Activated T-cell treated with anti-CD3 and anti-CD28 coated beads, Interleukin-2, amount 50 U/mL, for 24 hours (primary cell): ENCODE measurements at regions not wholly inside any gene's neighbourhood (a gene's known extent, or its start where the extent isn't known, plus 50 kb on each side); places are given as distances from the start of the nearest gene placed in this dataset.

ENCODE experiments used
- DNase-seq: peaks from one replicate; pipeline ENCODE4 v3.0.0-alpha.2; 2020
- H3K27ac Mint-ChIP-seq: 2 replicates; pipeline ENCODE4 v1.8.0; 2020; ENCODE audit warnings: mild to moderate bottlenecking, mixed read lengths
- H3K27me3 Mint-ChIP-seq: 2 replicates; pipeline ENCODE4 v1.8.0; 2020; ENCODE audit warnings: mixed read lengths
- H3K36me3 Mint-ChIP-seq: 2 replicates; pipeline ENCODE4 v1.8.0; 2020; ENCODE audit warnings: low read depth, mixed read lengths
- H3K4me1 Mint-ChIP-seq: 2 replicates; pipeline ENCODE4 v1.8.0; 2020; ENCODE audit warnings: low read depth, mixed read lengths
- H3K4me3 Mint-ChIP-seq: 2 replicates; pipeline ENCODE4 v1.8.0; 2020; ENCODE audit warnings: mild to moderate bottlenecking, moderate library complexity, mixed read lengths
- H3K9me3 Mint-ChIP-seq: 2 replicates; pipeline ENCODE4 v1.8.0; 2020; ENCODE audit warnings: mixed read lengths

DNA sequence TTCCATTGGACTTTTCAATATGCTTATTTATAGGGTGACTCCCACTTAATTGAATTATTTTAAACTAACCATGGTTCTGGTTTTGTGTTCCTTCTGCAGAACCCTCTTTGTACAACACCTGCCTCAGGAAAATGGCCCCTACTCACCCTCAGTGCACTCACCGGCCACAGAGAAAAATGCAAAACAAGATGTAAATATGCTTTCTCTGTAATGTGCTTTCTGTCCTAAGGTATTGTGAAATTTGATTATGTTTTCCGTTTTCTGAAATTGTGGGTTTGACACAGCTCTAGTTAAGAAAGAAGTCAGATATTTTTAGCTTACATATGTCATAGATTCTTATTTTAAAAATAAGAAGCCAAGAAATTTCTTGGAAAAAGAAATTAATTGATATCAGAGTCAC lies 357.7 kb upstream of the SMIM21 start:
- Mint-ChIP-seq H3K36me3 (no peaks in the 10 kb centered on the region), H3K4me1 (no peaks in the 10 kb centered on the region), H3K27ac (no peak overlapping the region), H3K4me3 (no peak overlapping the region), H3K9me3 (no peaks in the 10 kb centered on the region), H3K27me3 (peaks cover 35% of the 10 kb centered on the region)
- no peak for DNase-seq

DNA sequence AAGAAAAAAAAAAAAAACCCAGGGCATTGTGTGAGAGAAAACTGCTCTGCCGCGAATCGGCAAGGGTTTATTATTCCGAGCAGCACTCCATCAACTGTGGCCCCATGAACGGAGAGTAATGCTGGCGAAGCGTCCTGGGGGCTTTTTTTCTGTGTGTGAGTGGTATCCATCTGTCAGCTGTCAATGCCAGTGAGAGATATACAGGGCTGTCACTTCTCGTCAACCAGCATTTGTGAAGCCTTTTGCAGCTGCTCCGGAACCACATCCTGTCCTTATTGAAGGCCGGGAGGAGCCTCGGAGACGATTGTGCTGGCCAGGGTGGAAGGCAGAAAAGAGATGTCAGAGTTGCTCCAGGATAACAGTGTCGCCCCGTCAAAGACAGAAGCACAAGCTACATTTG lies 356.9 kb upstream of the SMIM21 start:
- DNase-seq: no peak
- H3K27me3 Mint-ChIP-seq: peaks cover 33% of the 10 kb centered on the region

DNA sequence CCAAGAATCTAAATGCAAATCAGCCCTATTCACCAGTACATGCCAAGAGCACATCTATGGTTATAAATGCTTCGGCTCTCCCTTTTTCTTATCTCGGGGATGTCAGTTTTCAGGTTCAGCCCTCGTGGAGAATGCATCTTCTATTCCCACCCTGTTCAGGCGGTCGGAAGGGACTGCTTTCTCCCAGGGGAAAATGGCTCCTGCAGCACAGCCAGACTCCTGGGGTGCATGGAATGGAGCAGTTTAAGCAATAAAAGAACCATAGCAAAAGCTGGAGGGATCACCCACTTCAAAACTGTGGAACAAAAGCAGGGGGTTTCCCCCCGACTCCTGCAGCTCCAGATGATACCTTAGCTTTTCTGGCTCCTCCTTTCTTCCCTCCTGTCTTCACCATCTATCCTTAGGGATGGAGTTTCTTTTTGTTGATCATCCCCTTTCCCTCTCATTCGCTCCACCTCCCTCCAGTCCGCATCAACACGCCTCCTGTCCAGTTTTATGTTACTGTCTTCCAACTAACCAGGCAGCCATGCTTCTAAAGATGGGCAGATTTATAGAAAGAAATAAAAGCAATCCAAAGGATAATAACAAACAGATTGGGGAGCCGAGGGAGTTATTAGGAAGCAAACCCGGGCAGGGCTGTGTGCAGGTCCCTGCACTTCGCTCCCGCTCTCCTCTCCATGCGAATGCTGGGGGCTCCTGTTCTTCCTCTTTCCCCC lies 356.2 kb upstream of the SMIM21 start:
- H3K36me3 Mint-ChIP-seq: no peaks in the 10 kb centered on the region
- H3K27ac Mint-ChIP-seq: no peak overlapping the region
- DNase-seq: no peak
- H3K9me3 Mint-ChIP-seq: no peaks in the 10 kb centered on the region
- H3K4me1 Mint-ChIP-seq: no peaks in the 10 kb centered on the region
- no peak overlapping the region for H3K4me3 Mint-ChIP-seq
- peaks cover 31% of the 10 kb centered on the region for H3K27me3 Mint-ChIP-seq

More for the DNA sequence above, 356.9 kb upstream of the SMIM21 start:
- Mint-ChIP-seq H3K27ac (no peak overlapping the region), H3K4me1 (no peaks in the 10 kb centered on the region), H3K9me3 (no peaks in the 10 kb centered on the region), H3K36me3 (no peaks in the 10 kb centered on the region), H3K4me3 (no peak overlapping the region)

DNA sequence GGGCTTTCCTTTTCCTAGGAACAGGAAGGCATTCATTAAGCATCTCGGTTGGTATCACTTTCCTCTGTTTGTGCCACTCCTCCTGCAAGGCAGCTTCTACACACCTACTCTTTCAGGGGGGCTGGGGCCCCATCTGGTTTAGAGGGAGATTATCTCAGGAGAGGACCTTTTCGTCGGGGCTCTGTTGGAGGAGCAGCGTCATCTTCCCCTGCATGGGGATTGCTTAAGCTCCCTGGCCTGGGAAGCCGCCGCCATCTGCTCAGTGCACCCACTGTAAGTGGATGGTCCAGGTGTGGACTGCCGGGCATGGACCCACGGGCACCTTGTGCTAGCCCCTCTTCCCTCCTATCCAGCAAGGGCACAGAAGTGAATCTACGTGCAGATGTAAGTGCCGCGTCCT lies 355.3 kb upstream of the SMIM21 start:
- Mint-ChIP-seq H3K4me3 (no peak overlapping the region), H3K27me3 (peaks cover 30% of the 10 kb centered on the region), H3K36me3 (no peaks in the 10 kb centered on the region), H3K27ac (no peak overlapping the region), H3K9me3 (no peaks in the 10 kb centered on the region), H3K4me1 (no peaks in the 10 kb centered on the region)
- no peak for DNase-seq

DNA sequence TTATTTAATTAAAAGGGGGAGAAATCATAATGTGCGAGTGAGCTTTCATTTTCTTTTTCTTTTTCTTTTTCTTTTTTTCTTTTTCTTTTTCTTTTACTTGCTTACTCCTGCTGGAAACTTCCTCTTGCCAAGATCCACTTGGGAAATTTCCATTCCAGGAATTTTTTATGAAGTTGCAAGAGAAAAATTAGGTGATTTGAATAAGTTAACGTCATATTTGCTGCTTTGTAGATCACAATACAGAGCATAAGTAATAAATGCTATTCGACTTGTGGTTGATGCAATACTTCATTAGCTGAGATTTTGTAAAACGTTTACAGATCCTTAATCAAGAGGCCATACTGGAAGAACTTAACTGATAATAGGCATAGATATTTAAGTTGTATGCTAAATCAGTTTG lies 354.7 kb upstream of the SMIM21 start:
- Mint-ChIP-seq H3K36me3 (no peaks in the 10 kb centered on the region), H3K4me1 (no peaks in the 10 kb centered on the region), H3K4me3 (no peak overlapping the region), H3K27ac (no peak overlapping the region), H3K27me3 (peaks cover 32% of the 10 kb centered on the region), H3K9me3 (no peaks in the 10 kb centered on the region)
- no peak for DNase-seq

DNA sequence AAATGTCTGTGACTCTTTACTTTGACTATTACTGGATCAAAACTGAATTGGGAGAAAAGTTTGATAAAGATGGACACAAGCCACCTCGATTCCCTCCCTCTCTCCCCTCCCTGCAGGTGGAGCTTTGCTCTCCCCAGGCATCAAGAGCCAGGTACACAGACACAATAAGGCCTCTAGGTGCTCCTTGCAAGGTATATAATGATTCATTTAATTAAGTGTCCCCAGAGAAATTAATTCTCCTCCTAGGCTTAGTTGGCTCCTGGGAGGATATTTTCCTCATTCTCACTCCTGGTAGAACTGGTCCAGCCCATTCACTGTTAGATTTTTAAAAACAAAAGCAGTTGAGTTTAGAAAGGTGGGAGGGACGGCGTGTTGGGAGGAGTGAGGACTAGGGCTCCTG lies 352.4 kb upstream of the SMIM21 start:
- Mint-ChIP-seq H3K4me1 (no peaks in the 10 kb centered on the region), H3K4me3 (no peak overlapping the region), H3K9me3 (no peaks in the 10 kb centered on the region), H3K27me3 (peaks cover 34% of the 10 kb centered on the region), H3K27ac (no peak overlapping the region), H3K36me3 (no peaks in the 10 kb centered on the region)
- DNase-seq: no peak

DNA sequence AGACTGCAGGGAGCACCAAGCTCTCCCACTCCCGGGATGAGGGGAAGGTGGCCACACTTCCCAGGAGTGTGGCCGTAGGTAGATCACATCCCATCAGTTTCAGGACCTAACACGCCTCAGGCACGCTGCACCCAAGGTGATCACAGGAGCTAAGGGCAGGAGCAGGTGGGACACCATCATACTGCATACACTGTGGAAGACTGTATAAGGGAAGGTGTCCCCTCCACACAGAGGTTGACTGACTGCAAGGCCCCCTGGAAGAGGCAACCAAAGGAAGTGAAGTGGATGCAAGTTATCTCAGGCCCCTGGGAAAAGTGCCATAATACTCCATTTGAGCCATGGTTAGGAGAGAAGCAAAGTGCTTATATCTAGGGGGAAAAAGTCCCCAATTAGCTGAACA lies 351.9 kb upstream of the SMIM21 start:
- no peak overlapping the region for H3K4me3 Mint-ChIP-seq
- no peaks in the 10 kb centered on the region for H3K9me3 Mint-ChIP-seq
- H3K27me3 Mint-ChIP-seq: peaks cover 32% of the 10 kb centered on the region
- no peaks in the 10 kb centered on the region for H3K4me1 Mint-ChIP-seq
- H3K36me3 Mint-ChIP-seq: no peaks in the 10 kb centered on the region
- no peak for DNase-seq
- no peak overlapping the region for H3K27ac Mint-ChIP-seq

DNA sequence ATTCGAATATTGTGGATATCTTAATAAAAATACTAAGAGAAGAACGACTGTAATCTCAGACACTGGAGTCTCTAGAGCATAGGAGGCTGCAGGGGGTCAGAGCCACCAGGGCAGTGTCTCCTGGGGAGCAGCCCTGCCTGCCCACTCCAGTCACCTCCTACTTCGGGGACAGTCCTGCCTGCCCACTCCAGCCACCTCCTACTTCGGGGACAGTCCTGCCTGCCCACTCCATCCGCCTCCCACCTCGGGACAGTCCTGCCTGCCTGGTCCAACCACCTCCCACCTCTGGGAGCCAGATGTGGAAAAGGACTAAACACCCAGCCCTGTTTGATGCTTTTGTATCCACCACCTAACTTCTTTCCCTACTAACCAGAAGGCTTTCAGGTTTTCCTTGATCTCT lies 350.1 kb upstream of the SMIM21 start:
- H3K4me3 Mint-ChIP-seq: no peak overlapping the region
- no peak for DNase-seq
- H3K36me3 Mint-ChIP-seq: no peaks in the 10 kb centered on the region
- H3K4me1 Mint-ChIP-seq: no peaks in the 10 kb centered on the region
- no peaks in the 10 kb centered on the region for H3K9me3 Mint-ChIP-seq
- peaks cover 19% of the 10 kb centered on the region for H3K27me3 Mint-ChIP-seq
- H3K27ac Mint-ChIP-seq: no peak overlapping the region

DNA sequence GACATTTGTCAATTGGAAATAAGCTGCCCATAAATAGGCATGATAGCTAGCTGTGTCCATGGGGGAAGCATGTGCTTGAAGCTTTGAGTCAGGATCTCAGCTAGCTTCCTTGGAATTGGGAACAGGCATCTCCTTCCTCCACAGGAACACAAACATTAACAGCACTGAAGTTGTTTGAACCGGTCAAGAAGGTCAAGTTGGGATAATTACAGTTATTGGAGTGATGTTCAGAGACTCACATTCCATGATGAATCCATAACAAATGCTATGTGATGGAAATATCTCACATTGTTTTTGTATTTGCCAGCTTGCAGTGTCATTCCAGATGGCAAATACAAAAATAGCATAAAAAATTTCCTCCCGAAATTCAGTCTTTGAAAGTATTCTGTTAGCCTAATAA lies 347.6 kb upstream of the SMIM21 start:
- no peak for DNase-seq
- H3K4me3 Mint-ChIP-seq: no peak overlapping the region
- H3K9me3 Mint-ChIP-seq: no peaks in the 10 kb centered on the region
- H3K27me3 Mint-ChIP-seq: peaks cover 12% of the 10 kb centered on the region
- H3K27ac Mint-ChIP-seq: no peak overlapping the region
- H3K4me1 Mint-ChIP-seq: no peaks in the 10 kb centered on the region
- H3K36me3 Mint-ChIP-seq: no peaks in the 10 kb centered on the region

DNA sequence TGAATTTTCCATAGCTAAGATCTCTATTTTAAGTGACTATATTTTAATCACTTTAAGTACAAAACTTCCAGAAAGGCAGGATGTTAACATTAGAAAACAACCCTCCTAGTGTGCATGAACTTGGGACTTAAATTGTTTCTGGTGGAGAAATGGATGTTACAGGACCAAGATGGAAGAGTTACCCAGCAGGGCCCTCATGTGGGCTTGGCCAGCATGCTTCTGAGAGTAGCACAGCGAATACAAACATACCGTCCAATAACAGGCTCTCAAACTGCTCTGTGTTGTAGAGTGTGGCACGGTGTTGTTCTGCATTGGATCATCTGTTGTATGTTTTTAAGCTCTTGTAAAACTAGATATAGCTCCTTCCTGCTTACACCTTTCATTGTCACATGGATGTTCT lies 346.1 kb upstream of the SMIM21 start:
- Mint-ChIP-seq H3K36me3 (no peaks in the 10 kb centered on the region), H3K9me3 (no peaks in the 10 kb centered on the region), H3K27ac (no peak overlapping the region), H3K4me1 (no peaks in the 10 kb centered on the region), H3K27me3 (peaks cover 12% of the 10 kb centered on the region), H3K4me3 (no peak overlapping the region)
- DNase-seq: no peak

DNA sequence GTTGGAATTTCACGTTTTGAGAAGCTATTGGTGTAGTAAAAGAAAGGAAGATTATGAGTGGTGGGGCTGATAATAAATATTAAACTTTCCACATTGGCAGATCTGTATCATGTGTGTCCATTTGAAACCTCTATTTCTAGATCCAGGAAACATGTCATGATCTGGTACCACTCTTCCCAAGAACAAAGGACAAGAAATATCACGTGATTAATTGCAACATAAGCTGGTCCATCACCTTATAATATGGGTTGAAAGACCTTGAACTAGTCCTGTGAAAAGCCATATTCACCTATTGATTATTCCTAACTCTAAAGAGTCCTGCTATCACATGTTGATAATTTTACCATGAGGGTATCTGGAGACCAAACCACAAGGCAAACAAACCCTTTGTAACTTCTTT lies 335.3 kb upstream of the SMIM21 start:
- H3K36me3 Mint-ChIP-seq: no peaks in the 10 kb centered on the region

DNA sequence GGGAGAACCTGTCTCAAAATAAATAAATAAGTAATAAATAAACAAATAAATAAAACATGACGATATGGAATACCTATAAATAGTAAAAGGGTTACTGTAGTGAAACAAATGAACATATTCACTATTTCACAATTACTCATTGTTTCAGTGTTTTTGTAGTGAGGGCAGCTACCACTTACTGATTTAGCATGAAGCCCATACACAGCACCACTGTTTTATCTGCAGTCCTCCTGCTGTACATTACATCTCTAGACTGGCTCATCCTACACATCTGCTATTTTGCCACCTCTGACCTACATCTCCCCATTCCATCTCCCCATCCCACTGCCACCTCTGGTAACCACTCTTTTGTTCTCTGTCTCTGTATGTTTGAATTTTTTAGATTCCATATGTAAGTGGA lies 332.7 kb upstream of the SMIM21 start:
- no peak overlapping the region for H3K4me3 Mint-ChIP-seq
- no peaks in the 10 kb centered on the region for H3K4me1 Mint-ChIP-seq
- no peak overlapping the region for H3K27ac Mint-ChIP-seq
- H3K27me3 Mint-ChIP-seq: peaks cover 12% of the 10 kb centered on the region
- H3K36me3 Mint-ChIP-seq: no peaks in the 10 kb centered on the region
- H3K9me3 Mint-ChIP-seq: peaks cover 2% of the 10 kb centered on the region
- DNase-seq: no peak

More for the DNA sequence above, 335.3 kb upstream of the SMIM21 start:
- Mint-ChIP-seq H3K9me3 (peaks cover 2% of the 10 kb centered on the region), H3K4me1 (no peaks in the 10 kb centered on the region), H3K27me3 (peaks cover 10% of the 10 kb centered on the region), H3K4me3 (no peak overlapping the region), H3K27ac (no peak overlapping the region)
- DNase-seq: no peak

DNA sequence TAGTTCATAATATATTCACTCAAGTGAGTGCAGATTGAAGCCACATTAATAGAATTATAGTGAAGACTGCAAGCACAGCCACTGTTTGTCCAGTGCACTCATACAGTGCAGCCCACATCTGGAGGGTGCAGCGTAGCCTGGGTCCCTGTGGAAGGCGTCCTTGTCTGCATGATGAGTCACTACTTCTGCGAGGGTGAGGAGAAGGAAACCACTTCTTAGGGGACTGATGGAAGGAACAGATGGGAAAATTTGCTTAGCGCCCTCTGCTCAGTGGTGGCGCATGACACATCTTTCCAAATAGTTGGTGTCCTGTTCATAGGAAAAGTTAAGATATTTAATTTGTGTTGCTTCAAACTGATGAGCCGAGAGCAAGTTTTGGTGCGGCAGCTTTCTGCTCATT lies 330.4 kb upstream of the SMIM21 start:
- Mint-ChIP-seq H3K4me3 (no peak overlapping the region), H3K27me3 (peaks cover 13% of the 10 kb centered on the region), H3K4me1 (no peaks in the 10 kb centered on the region), H3K27ac (no peak overlapping the region), H3K9me3 (peaks cover 2% of the 10 kb centered on the region), H3K36me3 (no peaks in the 10 kb centered on the region)
- no peak for DNase-seq

DNA sequence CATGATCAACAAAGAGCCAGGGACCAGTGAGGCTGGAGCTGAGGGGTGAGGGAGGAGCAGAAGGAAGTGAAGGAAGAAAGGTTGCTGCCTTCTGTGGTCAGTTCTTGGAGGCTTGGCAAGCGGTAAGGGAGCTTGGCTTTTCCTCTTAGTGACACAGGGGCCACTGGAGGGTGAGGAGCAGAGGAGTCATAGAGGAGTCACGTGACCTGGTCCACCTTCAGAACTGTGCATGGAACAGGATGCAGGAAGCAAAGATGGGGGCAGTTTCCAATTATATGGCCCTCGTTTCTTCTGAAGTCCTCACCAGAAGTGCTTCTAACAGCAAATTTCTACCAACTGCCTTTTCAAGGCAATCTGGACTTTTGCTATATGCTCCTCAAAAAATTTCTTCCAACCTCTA lies 326.9 kb upstream of the SMIM21 start:
- DNase-seq: no peak
- Mint-ChIP-seq H3K4me3 (no peak overlapping the region), H3K27ac (no peak overlapping the region), H3K36me3 (no peaks in the 10 kb centered on the region), H3K27me3 (peaks cover 16% of the 10 kb centered on the region), H3K9me3 (no peaks in the 10 kb centered on the region), H3K4me1 (no peaks in the 10 kb centered on the region)

DNA sequence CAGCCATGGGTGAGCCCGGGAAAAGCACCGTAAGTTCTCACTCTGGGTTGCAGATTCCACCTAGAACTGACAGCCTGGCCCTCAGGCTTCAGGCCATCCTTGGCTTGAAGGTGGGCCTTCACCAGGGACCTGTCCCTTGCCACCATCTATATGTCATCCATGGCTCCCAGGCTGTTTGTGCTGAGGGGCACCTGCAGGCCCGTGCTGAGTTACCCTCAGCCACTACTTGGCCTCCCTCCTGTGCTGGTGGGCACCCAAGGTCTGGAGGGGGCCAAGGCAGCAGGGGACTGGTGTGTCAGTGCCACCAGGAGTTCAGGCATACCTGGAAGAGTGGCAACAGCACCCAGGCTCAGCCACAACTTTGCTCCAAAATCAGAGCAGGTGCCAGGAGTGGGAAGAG lies 326.2 kb upstream of the SMIM21 start:
- DNase-seq: no peak
- H3K4me3 Mint-ChIP-seq: no peak overlapping the region
- H3K27me3 Mint-ChIP-seq: peaks cover 15% of the 10 kb centered on the region
- H3K36me3 Mint-ChIP-seq: no peaks in the 10 kb centered on the region
- H3K4me1 Mint-ChIP-seq: no peaks in the 10 kb centered on the region
- no peaks in the 10 kb centered on the region for H3K9me3 Mint-ChIP-seq
- no peak overlapping the region for H3K27ac Mint-ChIP-seq

DNA sequence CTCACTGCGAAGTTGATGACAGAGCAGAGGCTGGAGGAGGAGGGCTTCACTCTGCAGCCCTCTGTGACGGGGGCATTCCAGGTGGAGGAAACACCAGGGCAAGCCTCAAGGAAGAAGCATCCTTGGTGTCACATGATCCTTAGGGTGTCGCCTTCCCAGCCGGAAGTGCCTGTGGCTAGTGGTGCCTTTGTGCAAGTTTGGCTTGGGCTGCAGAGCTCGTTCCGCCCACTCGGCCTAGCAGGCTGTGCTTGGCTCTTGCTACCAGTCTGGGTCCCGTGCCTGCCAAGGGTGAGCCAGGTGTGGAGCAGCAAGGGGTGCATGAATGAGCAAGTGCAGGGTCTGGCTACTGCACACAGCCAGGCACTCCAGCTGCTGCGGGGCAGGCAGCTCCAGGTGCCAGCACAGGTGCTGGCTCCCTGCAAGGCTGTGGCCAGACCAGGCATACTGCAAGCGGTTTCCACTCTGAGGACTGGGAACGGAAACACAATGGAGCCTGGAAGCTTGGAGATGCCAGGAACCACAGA lies 325.3 kb upstream of the SMIM21 start:
- Mint-ChIP-seq H3K4me1 (no peaks in the 10 kb centered on the region), H3K27me3 (peaks cover 11% of the 10 kb centered on the region), H3K9me3 (no peaks in the 10 kb centered on the region), H3K27ac (no peak overlapping the region), H3K36me3 (no peaks in the 10 kb centered on the region), H3K4me3 (no peak overlapping the region)
- no peak for DNase-seq
